GM18517 (cell line): ENCODE measurements at regions not wholly inside any gene's neighbourhood (a gene's known extent, or its start where the extent isn't known, plus 50 kb on each side); places are given as distances from the start of the nearest gene placed in this dataset.
"Not testable (repeated sequence)": the region's sequence is repeated elsewhere in the genome, so short reads cannot be mapped to it uniquely, and the experiment has no call there.

Source experiments
- ATAC-seq: cut with Tn5 transposase; IDR thresholded peaks from one replicate; pipeline ENCODE4 v1.9.1; 2021; ENCODE audit warnings: mild to moderate bottlenecking, moderate library complexity; ENCODE audit not compliant: unreplicated experiment

DNA sequence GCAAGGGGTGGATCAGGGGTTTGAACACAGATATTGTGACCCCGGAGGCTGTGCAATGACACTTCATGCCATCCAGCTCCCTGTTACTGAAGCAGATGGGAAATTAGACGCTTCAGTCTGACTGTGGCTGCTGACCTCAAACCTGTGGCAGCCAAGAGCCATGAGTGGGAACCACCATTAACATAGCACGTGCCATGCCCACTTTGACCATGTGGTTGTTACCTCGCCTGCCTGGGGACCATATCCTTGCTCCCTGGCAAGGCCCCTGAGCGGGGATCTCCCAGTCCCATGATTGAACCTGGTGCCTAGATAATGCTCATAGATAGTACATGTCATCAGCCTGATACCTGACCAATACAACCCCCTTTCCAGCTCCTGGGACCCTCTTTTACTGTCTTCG lies 68.9 kb downstream of the CYP26B1 start:
- no peak for ATAC-seq

DNA sequence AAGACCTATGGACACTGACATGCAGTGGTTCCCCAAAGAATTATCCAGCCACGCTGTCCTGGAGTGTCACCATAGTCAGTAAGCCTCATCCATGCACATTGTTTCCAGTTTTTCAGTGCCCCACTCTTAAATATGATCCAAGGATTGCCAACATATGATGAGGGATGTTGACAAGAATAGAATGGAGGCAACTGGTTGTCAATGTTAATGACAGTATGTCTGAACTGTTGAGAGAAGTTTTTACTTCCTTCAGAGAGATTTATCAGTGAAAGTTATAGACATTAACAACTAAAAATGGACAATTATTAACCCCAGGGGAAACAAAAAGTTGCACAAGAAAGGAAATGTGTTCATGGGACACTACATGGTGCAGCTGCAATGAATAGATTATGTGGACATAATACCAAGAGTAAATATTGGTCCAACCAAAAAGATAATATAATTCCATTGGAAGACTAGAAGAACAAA lies 69.9 kb downstream of the CYP26B1 start:
- no peak for ATAC-seq

DNA sequence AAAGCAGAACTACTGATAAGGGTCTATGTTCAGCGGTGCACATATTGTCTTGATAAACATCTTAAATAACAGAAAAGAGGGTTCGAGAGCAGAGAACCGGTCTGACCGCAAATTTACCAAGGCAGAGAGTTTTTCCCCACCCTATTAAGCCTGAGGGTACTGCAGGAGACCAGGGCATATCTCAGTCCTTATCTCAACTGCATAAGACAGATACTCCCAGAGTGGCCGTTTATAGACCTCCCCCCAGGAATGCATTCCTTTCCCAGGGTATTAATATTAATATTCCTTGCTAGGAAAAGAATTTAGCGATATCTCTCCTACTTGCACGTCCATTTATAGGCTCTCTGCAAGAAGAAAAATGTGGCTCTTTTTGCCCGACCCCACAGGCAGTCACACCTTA lies 74.3 kb downstream of the CYP26B1 start:
- not testable (repeated sequence) for ATAC-seq

DNA sequence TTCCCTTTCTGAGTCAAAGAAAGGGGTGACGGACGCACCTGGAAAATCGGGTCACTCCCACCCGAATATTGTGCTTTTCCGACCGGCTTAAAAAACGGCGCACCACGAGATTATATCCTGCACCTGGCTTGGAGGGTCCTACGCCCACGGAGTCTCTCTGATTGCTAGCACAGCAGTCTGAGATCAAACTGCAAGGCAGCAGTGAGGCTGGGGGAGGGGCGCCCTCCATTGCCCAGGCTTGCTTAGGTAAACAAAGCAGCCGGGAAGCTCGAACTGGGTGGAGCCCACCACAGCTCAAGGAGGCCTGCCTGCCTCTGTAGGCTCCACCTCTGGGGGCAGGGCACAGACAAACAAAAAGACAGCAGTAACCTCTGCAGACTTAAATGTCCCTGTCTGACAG lies 83.5 kb downstream of the CYP26B1 start:
- not testable (repeated sequence) for ATAC-seq

DNA sequence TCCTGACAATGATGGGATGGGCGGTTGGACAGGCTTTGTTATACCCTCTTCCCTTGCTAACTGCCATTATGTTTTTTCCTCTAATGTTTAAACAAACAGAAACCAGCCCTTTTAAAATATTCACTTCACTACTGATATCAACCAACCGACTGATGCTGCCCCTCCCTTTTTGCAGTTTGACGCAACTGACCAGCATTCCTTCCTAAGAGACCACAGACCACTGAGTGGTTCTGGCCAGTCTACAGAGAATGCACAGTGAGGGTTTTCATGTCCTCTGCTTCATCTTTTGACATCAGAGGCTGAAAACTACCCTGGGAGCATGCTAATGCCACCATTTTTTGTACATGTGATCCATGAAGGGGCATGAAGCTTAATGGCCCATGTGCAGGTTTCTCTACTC lies 85.3 kb downstream of the CYP26B1 start:
- no peak for ATAC-seq

DNA sequence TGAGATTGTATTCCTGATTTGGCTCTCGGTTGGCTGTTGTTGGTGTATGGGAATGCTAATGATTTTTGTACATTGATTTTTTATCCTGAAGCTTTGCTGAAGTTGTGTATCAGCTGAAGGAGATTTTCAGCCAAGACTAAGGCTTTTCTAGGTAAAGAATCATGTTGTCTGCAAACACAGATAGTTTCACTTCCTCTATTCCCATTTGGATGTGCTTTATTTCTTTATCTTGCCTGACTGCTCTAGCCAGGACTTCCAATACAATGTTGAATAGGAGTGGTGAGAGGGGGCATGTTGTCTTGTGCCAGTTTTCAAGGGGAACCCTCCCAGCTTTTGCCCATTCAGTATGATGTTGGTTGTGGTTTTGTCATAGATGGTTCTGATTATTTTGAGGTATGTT lies 90.4 kb downstream of the CYP26B1 start:
- no peak for ATAC-seq

DNA sequence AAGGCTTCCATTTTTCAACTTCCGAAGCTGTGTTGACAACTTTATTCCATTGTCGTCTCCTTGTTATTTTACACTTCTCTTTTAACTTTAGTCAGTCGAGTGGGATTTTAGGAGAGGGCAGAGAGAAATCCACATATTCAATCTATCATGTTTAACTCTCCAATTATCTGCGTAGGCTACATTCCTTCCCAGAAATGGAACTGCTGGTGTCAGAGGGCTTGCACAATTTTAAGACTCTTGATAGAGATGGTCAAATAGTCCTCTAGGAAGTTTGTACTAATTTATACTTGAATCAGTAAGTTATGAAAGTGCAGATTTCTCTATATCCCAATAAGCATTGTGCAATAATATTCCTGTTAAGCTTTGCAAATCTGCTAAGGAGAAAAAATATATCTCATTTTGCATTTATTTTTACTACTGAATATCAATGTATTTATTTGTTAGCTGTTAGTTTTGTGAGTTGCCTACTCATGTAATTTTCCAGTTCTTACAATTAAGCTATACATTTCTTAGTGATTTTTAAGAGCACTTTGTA lies 95.6 kb downstream of the CYP26B1 start:
- no peak for ATAC-seq

DNA sequence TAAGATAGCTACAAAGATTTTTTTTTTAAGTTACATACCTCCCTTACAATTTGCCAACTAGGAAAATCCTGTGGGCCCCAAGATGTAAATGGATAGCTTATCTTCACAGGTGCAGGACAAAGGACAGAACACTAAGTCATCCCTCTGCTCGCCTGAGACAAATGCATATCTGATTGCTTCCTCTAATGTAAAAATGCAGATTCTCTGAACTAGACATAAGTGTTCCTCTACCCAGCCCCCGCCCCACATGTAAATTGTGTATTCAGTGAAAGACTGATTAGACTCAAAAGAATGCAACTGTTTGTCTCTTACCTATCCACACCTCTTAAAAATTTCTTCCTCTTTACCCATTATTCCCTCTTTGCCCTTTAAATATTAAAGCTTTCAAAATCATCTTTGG lies 96.5 kb downstream of the CYP26B1 start:
- ATAC-seq: no peak

DNA sequence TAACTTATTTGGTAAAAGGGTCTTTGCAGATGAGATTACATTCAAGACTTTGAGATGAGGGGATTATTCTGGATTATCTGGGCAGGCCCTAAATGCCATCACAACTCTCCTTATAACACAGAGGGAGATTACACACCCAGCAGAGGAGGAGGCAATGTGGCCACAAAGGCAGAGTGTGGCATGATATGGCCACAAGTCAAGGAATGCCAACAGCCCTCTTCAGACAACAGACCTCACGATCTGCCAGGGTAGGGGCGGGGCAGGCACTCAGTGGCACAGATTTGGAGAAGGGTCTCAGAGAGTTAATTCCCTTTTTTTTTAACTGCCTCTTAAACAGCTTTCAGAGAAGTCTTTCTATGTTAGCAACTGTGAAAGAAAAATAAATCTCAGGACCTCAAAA lies 96.9 kb downstream of the CYP26B1 start:
- ATAC-seq: no peak

DNA sequence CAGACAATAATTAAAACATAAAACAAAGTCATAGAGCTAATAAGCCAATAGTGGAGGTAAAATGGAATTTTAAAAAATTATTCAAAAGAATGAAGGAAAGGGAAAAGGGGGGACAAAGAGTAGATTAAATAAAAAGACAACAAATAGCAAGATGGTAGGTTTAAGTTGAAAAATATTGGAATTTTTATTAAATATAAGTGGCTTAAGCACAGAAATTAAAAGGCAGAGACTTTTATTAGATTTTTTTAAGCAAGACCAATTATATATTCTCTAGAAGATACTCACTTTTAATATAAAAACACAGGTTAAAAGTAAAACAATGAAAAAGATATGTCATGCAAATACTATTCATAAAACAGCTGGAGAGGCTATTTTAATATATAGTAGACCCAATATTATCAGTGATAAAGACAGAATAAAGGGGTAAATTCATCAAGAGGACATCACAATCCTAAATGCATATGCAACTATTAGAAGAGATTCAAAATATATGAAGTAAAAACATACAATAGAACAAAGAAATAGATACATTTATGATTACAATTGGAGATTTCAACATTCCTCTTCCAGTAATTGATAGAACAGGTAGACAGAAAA lies 98.7 kb downstream of the CYP26B1 start:
- no peak for ATAC-seq

DNA sequence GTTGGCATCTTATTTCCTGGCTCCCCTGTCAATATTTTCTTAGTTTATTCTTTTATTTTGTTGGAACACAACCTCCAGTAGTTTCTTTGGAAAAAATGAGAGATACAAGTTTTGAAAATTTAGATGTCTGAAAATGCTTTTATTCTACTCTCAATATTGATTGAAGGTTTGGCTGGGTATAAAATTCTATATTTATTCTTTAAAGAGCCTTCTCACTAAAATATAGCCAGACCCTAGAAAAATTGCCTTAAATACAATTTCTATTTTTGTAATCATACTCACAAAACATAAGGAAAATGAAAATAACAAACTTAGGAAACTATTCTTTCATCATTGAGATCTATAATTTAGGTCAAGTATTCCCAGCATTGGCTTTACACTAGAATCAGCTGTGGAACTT lies 103.7 kb downstream of the CYP26B1 start:
- no peak for ATAC-seq

DNA sequence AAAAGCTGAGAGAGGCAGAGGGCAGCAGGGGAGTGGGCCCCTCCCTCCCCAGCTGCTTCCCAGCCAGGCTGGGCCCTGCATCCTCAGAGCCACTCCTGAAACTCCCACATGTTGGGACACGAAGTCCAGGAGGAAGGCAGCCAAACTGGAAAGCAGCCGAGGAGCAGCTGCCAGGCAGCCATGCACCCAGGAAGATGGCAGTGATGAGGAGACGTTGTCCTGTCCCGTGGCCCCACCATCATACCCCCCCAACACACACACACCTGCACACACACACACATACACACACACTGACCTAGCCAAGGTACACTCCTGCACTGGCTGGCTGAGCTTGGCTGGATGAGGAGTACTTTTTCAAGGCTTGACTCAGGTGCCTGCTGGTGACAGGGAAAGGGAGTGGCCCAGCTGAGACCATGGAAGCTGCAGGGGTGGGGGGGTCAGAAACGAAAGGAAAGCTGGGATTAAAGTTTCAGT lies 106.0 kb downstream of the CYP26B1 start:
- no peak for ATAC-seq

DNA sequence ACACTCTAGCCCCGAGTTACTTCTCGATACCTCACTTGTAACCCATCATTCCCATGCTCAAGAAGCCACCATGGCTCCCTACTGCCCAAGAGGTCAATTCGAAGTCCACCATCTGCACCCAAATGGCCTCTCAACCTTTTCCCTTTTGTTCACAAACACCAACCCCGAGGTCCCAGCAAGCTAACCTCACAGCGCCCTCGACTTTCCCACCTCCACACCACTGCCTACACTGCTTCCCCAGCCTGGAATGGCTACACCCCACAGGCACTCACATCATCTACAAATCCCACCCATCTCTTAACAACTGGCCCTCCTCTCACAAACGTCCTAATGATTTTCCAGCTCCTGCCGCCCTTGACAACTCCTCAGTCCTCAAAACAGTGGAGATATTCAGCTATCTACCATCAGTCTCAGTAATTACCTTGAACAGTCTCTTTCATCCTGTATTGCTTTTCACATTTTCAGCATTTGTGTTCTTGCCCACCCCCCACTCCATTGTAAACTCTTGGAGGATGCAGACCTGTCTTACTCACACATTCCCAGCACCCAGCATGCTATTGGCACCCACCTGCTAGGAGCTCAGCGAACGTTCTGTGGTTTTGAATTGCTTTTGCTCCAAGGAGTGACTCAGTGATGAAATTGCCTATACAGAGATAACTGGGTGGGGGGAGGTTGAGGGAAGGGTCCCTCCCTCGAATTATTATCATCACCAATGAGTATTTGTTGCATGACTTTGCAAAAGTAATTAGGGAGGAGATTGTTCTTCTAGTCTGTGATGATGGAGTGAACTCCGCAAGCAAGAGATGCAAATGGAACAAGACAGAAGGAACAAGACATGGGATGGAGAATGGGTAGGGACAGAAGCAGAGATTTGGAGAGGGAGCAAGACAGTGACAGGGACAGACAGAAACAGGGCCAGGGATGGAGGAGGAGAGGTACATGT lies 106.8 kb downstream of the CYP26B1 start:
- no peak for ATAC-seq

DNA sequence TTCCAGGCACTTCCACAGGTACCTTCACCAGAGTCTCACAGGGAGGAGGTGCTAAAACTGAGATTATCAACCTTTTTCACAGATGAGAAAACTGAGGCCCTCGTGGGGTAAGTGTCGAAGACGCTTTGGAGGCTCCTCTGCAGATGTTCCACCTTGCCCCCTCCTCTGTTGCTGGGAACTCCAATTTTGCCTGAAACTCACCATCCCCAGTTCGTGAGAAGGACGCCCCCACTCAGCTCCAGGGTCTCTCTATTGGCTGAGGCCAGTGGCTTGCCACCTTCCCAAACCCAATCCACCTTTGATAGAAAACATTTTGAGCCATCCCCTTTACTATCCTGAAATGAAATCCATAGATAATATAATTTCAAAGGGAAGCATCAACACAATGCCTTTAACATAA lies 109.1 kb downstream of the CYP26B1 start:
- ATAC-seq: no peak

DNA sequence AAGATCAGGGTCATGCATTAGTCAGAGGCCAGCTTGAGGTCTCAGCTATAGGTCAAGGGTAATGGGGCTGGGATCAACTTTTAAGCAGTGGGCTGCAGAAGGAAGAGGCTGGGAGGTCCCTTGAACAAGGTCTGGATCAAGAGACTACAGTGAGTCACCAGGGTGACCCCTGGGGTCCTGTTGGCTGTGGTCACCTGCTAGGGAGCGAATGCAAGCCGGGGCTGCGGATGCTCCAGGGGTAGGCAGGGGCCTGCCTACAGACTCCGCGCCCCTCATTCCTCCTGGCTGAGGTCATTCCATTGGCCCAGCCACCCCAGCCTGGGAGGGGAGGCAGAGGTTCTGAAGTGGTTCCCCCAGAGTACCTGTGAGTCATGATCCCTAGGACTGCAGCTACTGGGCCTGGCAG lies 110.4 kb downstream of the CYP26B1 start:
- no peak for ATAC-seq

DNA sequence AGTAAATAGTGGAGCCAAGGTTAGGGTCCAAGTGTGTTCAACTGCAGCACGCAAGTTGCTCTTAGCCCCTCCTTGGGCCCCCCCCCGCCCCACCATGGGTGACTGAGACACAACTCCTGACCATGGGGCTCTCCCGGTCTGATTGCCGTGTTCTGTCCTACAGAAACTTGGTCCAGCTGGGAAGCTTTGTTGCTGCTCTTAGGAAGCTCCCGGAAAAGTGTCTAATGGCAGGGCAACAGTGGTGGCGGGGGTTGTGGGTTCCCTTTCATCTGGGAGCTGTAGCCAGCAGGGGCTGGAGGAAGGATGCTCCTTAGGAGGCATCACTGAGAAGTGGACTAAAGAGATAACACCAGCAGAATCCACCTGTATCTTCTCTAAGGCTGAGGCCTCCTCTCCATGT lies 111.1 kb downstream of the CYP26B1 start:
- ATAC-seq: no peak

DNA sequence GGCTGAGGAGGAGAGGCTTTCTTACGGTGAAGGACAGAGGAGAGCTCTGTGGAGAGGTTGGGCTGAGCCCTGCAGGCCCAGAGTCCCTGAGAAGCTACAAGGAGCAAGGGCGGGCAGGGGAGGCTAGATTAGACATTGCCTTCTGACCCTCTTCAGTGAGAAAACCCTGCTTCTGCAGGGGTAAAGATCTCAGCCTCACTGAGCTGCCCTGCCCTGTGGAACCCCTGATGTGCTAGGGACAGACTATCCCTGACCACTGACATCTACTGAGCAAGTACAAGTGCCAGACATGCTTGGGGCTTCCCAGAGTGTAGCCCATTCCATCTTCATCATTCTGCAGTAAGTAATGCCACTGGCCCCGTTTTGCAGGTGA lies 111.5 kb downstream of the CYP26B1 start:
- no peak for ATAC-seq

DNA sequence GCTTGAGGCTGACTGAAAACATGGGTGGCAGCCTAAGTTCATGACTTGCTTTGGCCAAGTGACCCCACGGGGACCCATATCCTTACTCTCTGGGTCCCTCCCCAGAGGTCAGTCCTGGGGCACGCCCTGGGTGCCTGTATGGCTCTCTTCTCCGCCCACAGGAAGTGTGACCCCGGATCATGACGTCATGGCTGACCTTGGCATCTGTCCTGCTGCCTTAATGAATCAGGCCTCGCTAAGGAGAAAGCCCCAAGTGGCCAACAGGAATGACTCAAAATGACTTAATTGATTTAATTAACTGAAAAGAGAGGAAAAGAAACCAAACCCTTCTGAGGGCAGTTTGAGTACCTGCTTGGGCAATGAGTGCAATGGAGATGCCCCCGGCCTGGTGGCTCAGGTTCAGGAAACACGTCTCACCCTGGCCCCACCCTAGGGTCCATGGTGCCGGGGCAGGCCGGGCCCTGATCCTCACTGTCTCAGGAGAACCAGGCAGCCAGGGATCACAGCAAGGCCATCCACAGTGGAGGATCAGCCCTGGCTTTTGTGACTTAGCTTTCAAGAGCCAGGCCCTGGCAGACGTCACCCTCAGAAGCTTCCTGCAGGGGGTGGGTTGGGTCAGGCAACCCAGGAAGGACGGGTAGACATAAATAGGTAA lies 112.0 kb downstream of the CYP26B1 start:
- no peak for ATAC-seq

DNA sequence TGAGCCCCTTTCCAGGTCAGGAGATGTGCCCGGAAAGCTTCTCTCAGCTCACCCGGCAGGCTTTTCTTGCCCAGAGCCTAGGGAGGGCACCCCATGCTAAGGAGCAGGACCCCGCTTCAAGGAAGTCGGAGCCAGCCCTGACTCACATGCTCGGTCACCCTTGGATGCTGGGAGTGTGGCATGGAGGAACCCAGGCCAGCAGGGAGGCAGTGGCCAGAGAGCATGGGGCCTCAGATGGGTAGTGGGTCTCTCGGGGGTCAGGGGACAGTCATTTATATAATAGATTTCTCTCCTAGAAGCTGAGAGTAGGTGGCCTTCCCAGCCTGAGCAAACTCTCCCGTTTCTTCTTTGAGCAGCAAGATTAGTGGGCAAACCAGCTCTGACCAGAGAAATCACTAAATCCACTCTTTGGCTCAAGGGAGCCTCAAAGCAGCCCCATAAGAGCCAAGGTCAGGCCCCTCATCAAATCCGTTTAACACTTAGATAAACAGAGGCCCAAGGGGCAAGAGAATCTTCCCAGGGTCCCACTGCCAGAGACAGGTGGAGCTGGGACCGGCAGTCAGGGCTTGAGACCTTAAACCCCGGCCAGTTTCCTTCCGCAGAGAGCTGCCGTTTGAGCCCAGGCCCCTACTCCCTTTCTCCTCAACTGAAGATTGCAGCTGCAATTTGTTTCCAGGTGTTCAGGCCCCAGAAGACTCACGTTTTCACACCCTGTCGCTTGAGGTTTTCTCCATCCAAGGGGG lies 113.1 kb downstream of the CYP26B1 start:
- ATAC-seq: no peak

DNA sequence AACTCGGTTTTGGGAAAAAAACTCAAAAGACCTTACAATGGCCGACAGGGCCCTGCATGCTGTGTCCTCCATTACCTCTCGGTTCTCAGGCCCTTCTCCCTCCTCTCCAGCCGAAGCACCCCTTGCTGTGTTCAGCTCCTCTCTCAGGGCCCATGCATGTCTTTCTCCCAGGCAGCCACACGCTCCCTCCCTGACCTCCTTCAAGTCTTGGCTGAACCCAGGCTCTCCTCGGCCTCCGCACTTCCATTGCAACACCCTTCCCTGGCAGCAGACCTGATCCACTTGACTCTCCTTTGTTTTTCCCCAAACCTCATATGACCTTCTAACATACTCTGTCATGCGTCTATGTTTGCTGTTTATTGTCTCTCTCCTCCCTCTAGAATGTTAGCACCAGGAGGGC lies 114.0 kb downstream of the CYP26B1 start:
- ATAC-seq: no peak
